H9 (cell line): ENCODE measurements at regions not wholly inside any gene's neighbourhood (a gene's known extent, or its start where the extent isn't known, plus 50 kb on each side); places are given as distances from the start of the nearest gene placed in this dataset.

ENCODE experiments used
- DNase-seq: peaks from one replicate; pipeline ENCODE4 v3.0.0-alpha.2; 2017
- H2AFZ ChIP-seq: one replicate; pipeline ENCODE4 v1.6.1; 2013; ENCODE audit warnings: mild to moderate bottlenecking, low read length, control low read depth, moderate library complexity
- H2AK5ac ChIP-seq: 2 replicates; pipeline ENCODE4 v1.6.1; 2013; ENCODE audit warnings: low read length, control low read depth, mixed read lengths; ENCODE audit not compliant: insufficient read length
- H2BK120ac ChIP-seq: one replicate; pipeline ENCODE4 v1.6.1; 2013; ENCODE audit warnings: low read depth, mild to moderate bottlenecking, low read length, control low read depth, inconsistent platforms; ENCODE audit not compliant: poor library complexity, severe bottlenecking
- H2BK12ac ChIP-seq: 2 replicates; pipeline ENCODE4 v1.6.1; 2013; ENCODE audit warnings: low read length, control low read depth, mixed read lengths, low read depth; ENCODE audit not compliant: insufficient read length
- H2BK15ac ChIP-seq: 2 replicates; pipeline ENCODE4 v1.6.1; 2013; ENCODE audit warnings: low read depth, low read length, control low read depth
- H2BK20ac ChIP-seq: one replicate; pipeline ENCODE4 v1.6.1; 2013; ENCODE audit warnings: low read depth, mild to moderate bottlenecking, low read length, control low read depth, inconsistent platforms; ENCODE audit not compliant: poor library complexity, severe bottlenecking
- H2BK5ac ChIP-seq: 2 replicates; pipeline ENCODE4 v1.6.1; 2013; ENCODE audit warnings: low read length, control low read depth, mixed read lengths; ENCODE audit not compliant: insufficient read length
- H3K14ac ChIP-seq: 2 replicates; pipeline ENCODE4 v1.6.1; 2013; ENCODE audit warnings: low read length, control low read depth; ENCODE audit not compliant: insufficient read depth
- H3K18ac ChIP-seq: 2 replicates; pipeline ENCODE4 v1.6.1; 2013; ENCODE audit warnings: low read depth, mild to moderate bottlenecking, mixed read lengths, low read length, control low read depth; ENCODE audit not compliant: insufficient read length
- H3K23ac ChIP-seq: 2 replicates; pipeline ENCODE4 v1.6.1; 2013; ENCODE audit warnings: low read length, control low read depth, mixed read lengths, low read depth; ENCODE audit not compliant: insufficient read length
- H3K23me2 ChIP-seq: 2 replicates; pipeline ENCODE4 v1.6.1; 2013; ENCODE audit warnings: low read depth, mild to moderate bottlenecking, mixed read lengths, low read length, control low read depth; ENCODE audit not compliant: insufficient read length, poor library complexity, severe bottlenecking
- H3K27ac ChIP-seq: 2 replicates; pipeline ENCODE4 v1.5.1; 2013; ENCODE audit warnings: low read length, control low read depth, mixed read lengths, low read depth; ENCODE audit not compliant: insufficient read length
- H3K27me3 ChIP-seq: 2 replicates; pipeline ENCODE4 v1.6.1; 2013; ENCODE audit warnings: low read length, control low read depth, inconsistent platforms; ENCODE audit not compliant: insufficient read depth
- H3K4ac ChIP-seq: 2 replicates; pipeline ENCODE4 v1.6.1; 2013; ENCODE audit warnings: low read depth, mild to moderate bottlenecking, control low read depth, inconsistent platforms, low read length, moderate library complexity
- H3K4me1 ChIP-seq: 2 replicates; pipeline ENCODE4 v1.6.1; 2013; ENCODE audit warnings: low read length, control low read depth, inconsistent platforms; ENCODE audit not compliant: insufficient read depth
- H3K4me2 ChIP-seq: 2 replicates; pipeline ENCODE4 v1.6.1; 2013; ENCODE audit warnings: low read length, control low read depth, mixed read lengths; ENCODE audit not compliant: insufficient read length, insufficient read depth
- H3K56ac ChIP-seq: 2 replicates; pipeline ENCODE4 v1.6.1; 2013; ENCODE audit warnings: low read depth, mild to moderate bottlenecking, mixed read lengths, low read length, control low read depth; ENCODE audit not compliant: insufficient read length
- H3K79me1 ChIP-seq: 2 replicates; pipeline ENCODE4 v1.6.1; 2013; ENCODE audit warnings: low read depth, mild to moderate bottlenecking, moderate library complexity, low read length, control low read depth, inconsistent platforms; ENCODE audit not compliant: insufficient read depth, poor library complexity, severe bottlenecking
- H3K79me2 ChIP-seq: 2 replicates; pipeline ENCODE4 v1.6.1; 2013; ENCODE audit warnings: low read length, control low read depth, inconsistent platforms; ENCODE audit not compliant: insufficient read depth
- H3K9ac ChIP-seq: 2 replicates; pipeline ENCODE4 v1.6.1; 2013; ENCODE audit warnings: low read length, control low read depth, mixed read lengths; ENCODE audit not compliant: insufficient read length; ENCODE audit errors: extremely low read depth
- H3K9me3 ChIP-seq: one replicate; pipeline ENCODE4 v1.6.1; 2013; ENCODE audit warnings: low read depth, low read length, inconsistent platforms; ENCODE audit not compliant: control insufficient read depth
- H3T11ph ChIP-seq: one replicate; pipeline ENCODE4 v1.6.1; 2013; ENCODE audit warnings: mild to moderate bottlenecking, low read length, control low read depth, inconsistent platforms
- H4K20me1 ChIP-seq: one replicate; pipeline ENCODE4 v1.6.1; 2013; ENCODE audit not compliant: control insufficient read depth, insufficient read length, insufficient read depth
- H4K5ac ChIP-seq: 2 replicates; pipeline ENCODE4 v1.6.1; 2013; ENCODE audit warnings: low read depth, mild to moderate bottlenecking, mixed read lengths, low read length, control low read depth; ENCODE audit not compliant: insufficient read length
- H4K8ac ChIP-seq: replicated peaks from 2 replicates; pipeline ENCODE4 v1.6.1; 2013; ENCODE audit warnings: low read length, control low read depth, mixed read lengths, low read depth; ENCODE audit not compliant: insufficient read length
- H4K91ac ChIP-seq: 2 replicates; pipeline ENCODE4 v1.6.1; 2013; ENCODE audit warnings: low read depth, mild to moderate bottlenecking, moderate library complexity, mixed read lengths, low read length, control low read depth; ENCODE audit not compliant: insufficient read length
- H3K27ac Mint-ChIP-seq, 3 experiments: 2 replicates in 2 of 3; 3 replicates in 1 of 3; pipeline ENCODE4 v1.8.0; 2020 to 2021; ENCODE audit warnings: mixed read lengths in 3 of 3, mild to moderate bottlenecking in 1 of 3, moderate library complexity in 1 of 3
- H3K27me3 Mint-ChIP-seq: 2 replicates; pipeline ENCODE4 v1.8.0; 2021; ENCODE audit warnings: low read depth, mild to moderate bottlenecking, moderate library complexity, mixed read lengths
- H3K36me3 Mint-ChIP-seq, 3 experiments: 2 replicates in 2 of 3; 3 replicates in 1 of 3; pipeline ENCODE4 v1.8.0; 2020 to 2021; ENCODE audit warnings: low read depth in 3 of 3, mixed read lengths in 3 of 3; ENCODE audit not compliant: insufficient read depth in 1 of 3
- H3K4me1 Mint-ChIP-seq, 2 experiments: 2 replicates each; pipeline ENCODE4 v1.8.0; 2020; ENCODE audit warnings: mixed read lengths in 2 of 2
- H3K4me3 Mint-ChIP-seq, 2 experiments: 2 replicates in 1 of 2; 3 replicates in 1 of 2; pipeline ENCODE4 v1.8.0; 2020 to 2021; ENCODE audit warnings: mild to moderate bottlenecking in 2 of 2, mixed read lengths in 2 of 2, moderate library complexity in 1 of 2
- H3K9me3 Mint-ChIP-seq, 2 experiments: 2 replicates in 1 of 2; 3 replicates in 1 of 2; pipeline ENCODE4 v1.8.0; 2020; ENCODE audit warnings: mild to moderate bottlenecking in 2 of 2, mixed read lengths in 2 of 2, moderate library complexity in 1 of 2
- CTCF ChIP-seq: fragments of 200-600 bp; sonication (generic); conservative IDR thresholded peaks from 3 replicates; pipeline ENCODE4 v1.8.0; 2021; ENCODE audit warnings: antibody characterized with exemption, mild to moderate bottlenecking
- WGBS: extraction: QIAGEN DNeasy Blood & Tissue Kit; methylation state at CpG from one replicate; pipeline ENCODE4 v1.1.7; 2013; ENCODE audit warnings: missing lambda C conversion rate, low lambda C conversion rate, mixed read lengths; ENCODE audit not compliant: insufficient read length; ENCODE audit errors: extremely low coverage; 5-methylcytosine and 5-hydroxymethylcytosine counted together

GRCh38 chr6:137286368-137286767 is 67.2 kb upstream of the IFNGR1 start:
- H3K27ac Mint-ChIP-seq: no peak overlapping the region
- Histone ChIP-seq H3K18ac (no peak overlapping the region), H3K9me3 (no peaks in the 10 kb centered on the region), H2BK120ac (no peak overlapping the region), H2AFZ (no peak overlapping the region), H3K23me2 (no peaks in the 10 kb centered on the region), H3K79me2 (no peaks in the 10 kb centered on the region), H2BK12ac (no peak overlapping the region), H3K56ac (no peak overlapping the region), H4K91ac (no peak overlapping the region), H3K4ac (no peak overlapping the region), H2BK20ac (no peak overlapping the region), H3K27ac (no peak overlapping the region), H3K4me2 (no peak overlapping the region), H2AK5ac (no peak overlapping the region), H2BK5ac (no peak overlapping the region), H2BK15ac (no peak overlapping the region), H3K23ac (no peak overlapping the region), H3T11ph (no peak overlapping the region), H4K8ac (no peak overlapping the region), H3K4me1 (no peaks in the 10 kb centered on the region), H3K79me1 (no peaks in the 10 kb centered on the region), H4K20me1 (no peaks in the 10 kb centered on the region), H4K5ac (no peak overlapping the region), H3K14ac (no peak overlapping the region), H3K9ac (no peak overlapping the region), H3K27me3 (no peaks in the 10 kb centered on the region; the same call in 1 of the 2 replicates)
- H3K27me3 Mint-ChIP-seq: peaks cover 32% of the 10 kb centered on the region
- WGBS: no CpG with 5 or more reads among the region's 1 CpG
- no peak for TF ChIP-seq CTCF
- 0 out of 5 replicates have a peak, but pooled peaks cover 0 to 2% of the 10 kb centered on the region in 2 experiments for H3K9me3 Mint-ChIP-seq
- no peak for DNase-seq
- H3K36me3 Mint-ChIP-seq: peaks cover 0 to 3% (median 0%) of the 10 kb centered on the region in 3 experiments; a peak in 1 of 7 replicates
- H3K4me3 Mint-ChIP-seq: no peak overlapping the region
- H3K4me1 Mint-ChIP-seq: peaks cover 0 to 3% of the 10 kb centered on the region in 2 experiments; a peak in 1 of 4 replicates
